OCI-LY3 (cell line): ENCODE measurements at regions not wholly inside any gene's neighbourhood (a gene's known extent, or its start where the extent isn't known, plus 50 kb on each side); places are given as distances from the start of the nearest gene placed in this dataset.
"Not testable (repeated sequence)": the region's sequence is repeated elsewhere in the genome, so short reads cannot be mapped to it uniquely, and the experiment has no call there.

Experiments
- CTCF ChIP-seq: fragments of 200-600, 300-600 bp; sonication (generic); IDR thresholded peaks from 2 replicates; pipeline ENCODE4 v1.5.1; 2014; ENCODE audit warnings: antibody characterized with exemption, low read length, low read depth
- EZH2phosphoT487 ChIP-seq: fragments of 200-600 bp; shearing (Covaris generic); IDR thresholded peaks from 2 replicates; pipeline ENCODE4 v1.6.1; 2018; ENCODE audit warnings: antibody characterized with exemption, mixed run types, low read depth

GRCh38 chr13:58385336-58385735, 753.8 kb downstream of the PCDH17 start:
- TF ChIP-seq CTCF, EZH2phosphoT487: not testable (repeated sequence)
